NB4 (cell line): ENCODE measurements at regions not wholly inside any gene's neighbourhood (a gene's known extent, or its start where the extent isn't known, plus 50 kb on each side); places are given as distances from the start of the nearest gene placed in this dataset.

ENCODE experiments used
- MYC ChIP-seq: IDR thresholded peaks from 2 replicates; pipeline ENCODE4 v1.6.1; 2011; ENCODE audit warnings: low read depth, low read length
- POLR2A ChIP-seq: IDR thresholded peaks from 2 replicates; pipeline ENCODE4 v1.6.1; 2011; ENCODE audit warnings: mild to moderate bottlenecking; ENCODE audit not compliant: insufficient read length; ENCODE audit errors: extremely low read depth
- TF ChIP-seq, protein P1 (sequence below): IDR thresholded peaks from one replicate; pipeline ENCODE4 v1.5.1; 2012; ENCODE audit warnings: low read depth, low read length
- TF ChIP-seq, protein P2 (sequence below): IDR thresholded peaks from 2 replicates; pipeline ENCODE4 v1.6.1; 2011; ENCODE audit warnings: low read depth, low read length

DNA sequence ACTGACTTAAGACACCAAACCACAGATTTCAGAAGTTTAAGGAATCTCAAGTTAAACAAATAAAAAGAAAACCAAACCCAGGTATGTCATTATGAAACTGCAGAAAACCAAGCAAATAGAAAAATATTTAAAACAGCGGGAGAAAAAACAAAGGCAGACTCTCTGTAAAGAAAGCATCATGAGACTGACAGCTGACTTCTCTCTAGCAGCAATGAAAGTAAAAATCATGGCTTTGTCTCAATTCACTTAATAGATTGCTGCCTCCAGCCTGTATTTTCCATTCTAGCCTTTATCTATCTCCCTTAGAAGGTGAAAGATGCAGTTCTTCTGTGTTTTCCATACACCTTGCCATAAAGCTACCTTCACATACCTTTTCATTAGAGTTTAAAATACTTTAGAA, 131.1 kb upstream of the IPO5 start:
- TF ChIP-seq, protein P1, sequence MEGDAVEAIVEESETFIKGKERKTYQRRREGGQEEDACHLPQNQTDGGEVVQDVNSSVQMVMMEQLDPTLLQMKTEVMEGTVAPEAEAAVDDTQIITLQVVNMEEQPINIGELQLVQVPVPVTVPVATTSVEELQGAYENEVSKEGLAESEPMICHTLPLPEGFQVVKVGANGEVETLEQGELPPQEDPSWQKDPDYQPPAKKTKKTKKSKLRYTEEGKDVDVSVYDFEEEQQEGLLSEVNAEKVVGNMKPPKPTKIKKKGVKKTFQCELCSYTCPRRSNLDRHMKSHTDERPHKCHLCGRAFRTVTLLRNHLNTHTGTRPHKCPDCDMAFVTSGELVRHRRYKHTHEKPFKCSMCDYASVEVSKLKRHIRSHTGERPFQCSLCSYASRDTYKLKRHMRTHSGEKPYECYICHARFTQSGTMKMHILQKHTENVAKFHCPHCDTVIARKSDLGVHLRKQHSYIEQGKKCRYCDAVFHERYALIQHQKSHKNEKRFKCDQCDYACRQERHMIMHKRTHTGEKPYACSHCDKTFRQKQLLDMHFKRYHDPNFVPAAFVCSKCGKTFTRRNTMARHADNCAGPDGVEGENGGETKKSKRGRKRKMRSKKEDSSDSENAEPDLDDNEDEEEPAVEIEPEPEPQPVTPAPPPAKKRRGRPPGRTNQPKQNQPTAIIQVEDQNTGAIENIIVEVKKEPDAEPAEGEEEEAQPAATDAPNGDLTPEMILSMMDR = no peak
- no peak for TF ChIP-seq POLR2A
- no peak for TF ChIP-seq MYC
- TF ChIP-seq, protein P2, sequence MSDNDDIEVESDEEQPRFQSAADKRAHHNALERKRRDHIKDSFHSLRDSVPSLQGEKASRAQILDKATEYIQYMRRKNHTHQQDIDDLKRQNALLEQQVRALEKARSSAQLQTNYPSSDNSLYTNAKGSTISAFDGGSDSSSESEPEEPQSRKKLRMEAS = no peak
